ENCODE measurements at regions not wholly inside any gene's neighbourhood (a gene's known extent, or its start where the extent isn't known, plus 50 kb on each side); places are given as distances from the start of the nearest gene placed in this dataset.

- CTCF ChIA-PET = no interaction called here
- TF ChIP-seq, protein P1, sequence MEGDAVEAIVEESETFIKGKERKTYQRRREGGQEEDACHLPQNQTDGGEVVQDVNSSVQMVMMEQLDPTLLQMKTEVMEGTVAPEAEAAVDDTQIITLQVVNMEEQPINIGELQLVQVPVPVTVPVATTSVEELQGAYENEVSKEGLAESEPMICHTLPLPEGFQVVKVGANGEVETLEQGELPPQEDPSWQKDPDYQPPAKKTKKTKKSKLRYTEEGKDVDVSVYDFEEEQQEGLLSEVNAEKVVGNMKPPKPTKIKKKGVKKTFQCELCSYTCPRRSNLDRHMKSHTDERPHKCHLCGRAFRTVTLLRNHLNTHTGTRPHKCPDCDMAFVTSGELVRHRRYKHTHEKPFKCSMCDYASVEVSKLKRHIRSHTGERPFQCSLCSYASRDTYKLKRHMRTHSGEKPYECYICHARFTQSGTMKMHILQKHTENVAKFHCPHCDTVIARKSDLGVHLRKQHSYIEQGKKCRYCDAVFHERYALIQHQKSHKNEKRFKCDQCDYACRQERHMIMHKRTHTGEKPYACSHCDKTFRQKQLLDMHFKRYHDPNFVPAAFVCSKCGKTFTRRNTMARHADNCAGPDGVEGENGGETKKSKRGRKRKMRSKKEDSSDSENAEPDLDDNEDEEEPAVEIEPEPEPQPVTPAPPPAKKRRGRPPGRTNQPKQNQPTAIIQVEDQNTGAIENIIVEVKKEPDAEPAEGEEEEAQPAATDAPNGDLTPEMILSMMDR (IDR thresholded peaks at IDR 0.05; ENCODE audit: insufficient read depth, low read length, missing control alignments) = no peak
- POLR2A ChIA-PET = no interaction called here
- peak; percentile 9 for DNase-seq (ENCODE audit: low read depth, low spot score)
- H3K4me3 ChIP-seq (ENCODE audit: low read depth, low read length) = no peak overlapping the region
Observed at GRCh38 chr15:56524915-56525314, 60.0 kb upstream of the MNS1 start.

GRCh38 chr15:56523521-56523920 is 58.6 kb upstream of the MNS1 start:
- CTCF ChIA-PET = no interaction called here
- no peak overlapping the region for H3K4me3 ChIP-seq (ENCODE audit: low read depth, low read length)
- no peak for DNase-seq (ENCODE audit: low read depth, low spot score)
- TF ChIP-seq, protein P1 (IDR thresholded peaks at IDR 0.05; ENCODE audit: insufficient read depth, low read length, missing control alignments) = no peak
- POLR2A ChIA-PET = no interaction called here

GRCh38 chr15:56519000-56519399 is 54.1 kb upstream of the MNS1 start:
- POLR2A ChIA-PET = no interaction called here
- DNase-seq (ENCODE audit: low read depth, low spot score) = no peak
- TF ChIP-seq, protein P1 (IDR thresholded peaks at IDR 0.05; ENCODE audit: insufficient read depth, low read length, missing control alignments) = no peak
- CTCF ChIA-PET = interaction anchor here (0.7 to 3.3 kb wide), 4 partner anchors 17 to 28 kb away, joined by 3 to 11 read pairs (median 4); no protein-coding TSS in a partner anchor
- no peak overlapping the region for H3K4me3 ChIP-seq (ENCODE audit: low read depth, low read length)
